GM20431 (cell line): ENCODE measurements at regions not wholly inside any gene's neighbourhood (a gene's known extent, or its start where the extent isn't known, plus 50 kb on each side); places are given as distances from the start of the nearest gene placed in this dataset.

Experiments
- in situ Hi-C: fragments of 300-500 bp; cut with MseI, MboI; formaldehyde crosslinking; loops from one replicate; pipeline ENCODE4 v1.15.0; 2020; ENCODE audit warnings: low sequenced_read_pairs; ENCODE audit not compliant: unreplicated experiment

GRCh38 chr11:31921081-31921480 lies 110.0 kb upstream of the PAX6 start:
- in situ Hi-C loops = no loop called here

- in situ Hi-C loops = no loop called here
Observed at GRCh38 chr11:31919175-31919574, 108.1 kb upstream of the PAX6 start.

- in situ Hi-C loops = no loop called here
Observed at GRCh38 chr11:31915867-31916266, 104.7 kb upstream of the PAX6 start.

- in situ Hi-C loops = no loop called here
Observed at GRCh38 chr11:31913985-31914384, 102.9 kb upstream of the PAX6 start.

GRCh38 chr11:31912808-31913207 lies 101.7 kb upstream of the PAX6 start:
- in situ Hi-C loops = no loop called here

GRCh38 chr11:31910950-31911576 lies 99.9 kb upstream of the PAX6 start:
- in situ Hi-C loops = no loop called here

- in situ Hi-C loops = no loop called here
Observed at GRCh38 chr11:31903225-31904074, 92.3 kb upstream of the PAX6 start.

GRCh38 chr11:31902706-31903105 lies 91.6 kb upstream of the PAX6 start:
- in situ Hi-C loops = no loop called here

- in situ Hi-C loops = no loop called here
Observed at GRCh38 chr11:31895926-31896325, 84.8 kb upstream of the PAX6 start.

GRCh38 chr11:31887180-31887579 lies 76.1 kb upstream of the PAX6 start:
- in situ Hi-C loops = no loop called here

GRCh38 chr11:31884080-31884479 lies 73.0 kb upstream of the PAX6 start:
- in situ Hi-C loops = no loop called here

GRCh38 chr11:31883435-31883834 lies 72.3 kb upstream of the PAX6 start:
- in situ Hi-C loops = no loop called here

GRCh38 chr11:31882951-31883392 lies 71.8 kb upstream of the PAX6 start:
- in situ Hi-C loops = no loop called here

- in situ Hi-C loops = no loop called here
Observed at GRCh38 chr11:31881825-31882224, 70.7 kb upstream of the PAX6 start.

- in situ Hi-C loops = no loop called here
Observed at GRCh38 chr11:31879681-31880080, 68.6 kb upstream of the PAX6 start.

- in situ Hi-C loops = no loop called here
Observed at GRCh38 chr11:31877863-31878262, 66.7 kb upstream of the PAX6 start.

GRCh38 chr11:31877083-31877482 lies 66.0 kb upstream of the PAX6 start:
- in situ Hi-C loops = no loop called here

GRCh38 chr11:31875866-31876560 lies 64.9 kb upstream of the PAX6 start:
- in situ Hi-C loops = no loop called here

GRCh38 chr11:31874631-31875191 lies 63.6 kb upstream of the PAX6 start:
- in situ Hi-C loops = no loop called here

- in situ Hi-C loops = no loop called here
Observed at GRCh38 chr11:31873124-31873523, 62.0 kb upstream of the PAX6 start.

GRCh38 chr11:31872076-31872443 lies 60.9 kb upstream of the PAX6 start:
- in situ Hi-C loops = no loop called here
